WTC11 (cell line): ENCODE measurements at regions not wholly inside any gene's neighbourhood (a gene's known extent, or its start where the extent isn't known, plus 50 kb on each side); places are given as distances from the start of the nearest gene placed in this dataset.

Experiments
- ATAC-seq: fragments of 200-7000 bp; cut with Tn5 transposase; 2 replicates; pipeline ENCODE4 v1.10.0; 2021; ENCODE audit warnings: mild to moderate bottlenecking, moderate library complexity
- CTCF ChIA-PET: fragments of 300-600 bp; sonication (Branson Sonifier 250); formaldehyde crosslinking; loops from one replicate; lab custom pipeline; 2021; ENCODE audit warnings: antibody characterized with exemption; lab: Charles Lee
- POLR2A ChIA-PET: fragments of 350-600 bp; sonication (Branson Sonifier 250); formaldehyde crosslinking; loops from one replicate; lab custom pipeline; 2021; ENCODE audit warnings: antibody characterized with exemption; lab: Charles Lee
- DNase-seq: peaks from one replicate; pipeline ENCODE4 v3.0.0; 2021; ENCODE audit warnings: low spot score
- H3K27ac Mint-ChIP-seq: 2 replicates; pipeline ENCODE4 v1.8.0; 2021; ENCODE audit warnings: mixed read lengths
- H3K27me3 Mint-ChIP-seq: 2 replicates; pipeline ENCODE4 v1.8.0; 2021; ENCODE audit warnings: low read depth, mild to moderate bottlenecking, moderate library complexity, mixed read lengths
- H3K36me3 Mint-ChIP-seq: 2 replicates; pipeline ENCODE4 v1.8.0; 2021; ENCODE audit warnings: mixed read lengths
- H3K4me1 Mint-ChIP-seq: 2 replicates; pipeline ENCODE4 v1.8.0; 2022; ENCODE audit warnings: mixed read lengths
- H3K4me3 Mint-ChIP-seq: 2 replicates; pipeline ENCODE4 v1.8.0; 2021; ENCODE audit warnings: mild to moderate bottlenecking, moderate library complexity, mixed read lengths
- H3K9me3 Mint-ChIP-seq: 2 replicates; pipeline ENCODE4 v1.8.0; 2021; ENCODE audit warnings: mixed read lengths
- CREM ChIP-seq: sonication (generic); formaldehyde crosslinking; IDR thresholded peaks from 2 replicates; pipeline ENCODE4 v1.8.1; 2022; ENCODE audit warnings: mild to moderate bottlenecking, missing genetic modification reagents, moderate library complexity
- ETV6 ChIP-seq: sonication (generic); formaldehyde crosslinking; IDR thresholded peaks from 2 replicates; pipeline ENCODE4 v1.8.1; 2022; ENCODE audit warnings: mild to moderate bottlenecking, missing genetic modification reagents
- FOXJ3 ChIP-seq: sonication (generic); formaldehyde crosslinking; IDR thresholded peaks from 2 replicates; pipeline ENCODE4 v1.9.0; 2021; ENCODE audit warnings: missing genetic modification reagents, mild to moderate bottlenecking, borderline replicate concordance
- NFATC4 ChIP-seq: fragments of 250-450 bp; sonication (Bioruptor Pico); IDR thresholded peaks from 2 replicates; pipeline ENCODE4 v1.9.0; 2021; ENCODE audit warnings: mild to moderate bottlenecking
- RELA ChIP-seq: sonication (generic); formaldehyde crosslinking; IDR thresholded peaks from 2 replicates; pipeline ENCODE4 v1.8.1; 2022; ENCODE audit warnings: missing genetic modification reagents, mild to moderate bottlenecking, borderline replicate concordance
- ZNF121 ChIP-seq: sonication (generic); formaldehyde crosslinking; IDR thresholded peaks from 2 replicates; pipeline ENCODE4 v1.8.0; 2023; ENCODE audit warnings: missing genetic modification reagents
- ZNF138 ChIP-seq: sonication (generic); formaldehyde crosslinking; conservative IDR thresholded peaks from 2 replicates; pipeline ENCODE4 v1.8.1; 2022; ENCODE audit warnings: mild to moderate bottlenecking, moderate library complexity, missing genetic modification reagents
- ZNF263 ChIP-seq: sonication (generic); formaldehyde crosslinking; IDR thresholded peaks from 2 replicates; pipeline ENCODE4 v1.8.1; 2022; ENCODE audit warnings: low read depth, mild to moderate bottlenecking, moderate library complexity, missing genetic modification reagents
- ZNF317 ChIP-seq: sonication (generic); formaldehyde crosslinking; IDR thresholded peaks from 2 replicates; pipeline ENCODE4 v1.8.1; 2023; ENCODE audit warnings: low read depth, mild to moderate bottlenecking, moderate library complexity, missing genetic modification reagents, borderline replicate concordance
- TF ChIP-seq, protein P1 (sequence below): sonication (generic); formaldehyde crosslinking; IDR thresholded peaks from 2 replicates; pipeline ENCODE4 v1.8.0; 2023; ENCODE audit warnings: missing genetic modification reagents, mild to moderate bottlenecking, borderline replicate concordance
- TF ChIP-seq, protein P2 (sequence below): sonication (generic); formaldehyde crosslinking; conservative IDR thresholded peaks from 2 replicates; pipeline ENCODE4 v1.8.1; 2022; ENCODE audit warnings: mild to moderate bottlenecking, missing genetic modification reagents
- TF ChIP-seq, protein P3 (sequence below): sonication (generic); formaldehyde crosslinking; IDR thresholded peaks from 2 replicates; pipeline ENCODE4 v1.8.1; 2023; ENCODE audit warnings: mild to moderate bottlenecking, missing genetic modification reagents, moderate library complexity
- TF ChIP-seq, protein P4 (sequence below): sonication (generic); formaldehyde crosslinking; IDR thresholded peaks from 2 replicates; pipeline ENCODE4 v1.8.1; 2022; ENCODE audit warnings: mild to moderate bottlenecking, moderate library complexity, missing genetic modification reagents
- TF ChIP-seq, protein P5 (sequence below): sonication (generic); formaldehyde crosslinking; IDR thresholded peaks from 2 replicates; pipeline ENCODE4 v1.8.1; 2022; ENCODE audit warnings: missing genetic modification reagents, borderline replicate concordance
- TF ChIP-seq, protein P6 (sequence below): fragments of 250-450 bp; sonication (Bioruptor Pico); IDR thresholded peaks from 2 replicates; pipeline ENCODE4 v1.9.0; 2021; ENCODE audit warnings: mild to moderate bottlenecking
- TF ChIP-seq, protein P7 (sequence below): sonication (generic); formaldehyde crosslinking; IDR thresholded peaks from 2 replicates; pipeline ENCODE4 v1.8.0; 2022; ENCODE audit warnings: mild to moderate bottlenecking, missing genetic modification reagents
- TF ChIP-seq, protein P8 (sequence below): fragments of 250-450 bp; sonication (Bioruptor Pico); conservative IDR thresholded peaks from 2 replicates; pipeline ENCODE4 v1.9.0; 2021; ENCODE audit warnings: mild to moderate bottlenecking
- TF ChIP-seq, protein P9 (sequence below): sonication (generic); formaldehyde crosslinking; IDR thresholded peaks from 2 replicates; pipeline ENCODE4 v1.8.1; 2022; ENCODE audit warnings: mild to moderate bottlenecking, missing genetic modification reagents, moderate library complexity, borderline replicate concordance
- TF ChIP-seq, protein P10 (sequence below): sonication (generic); formaldehyde crosslinking; IDR thresholded peaks from 2 replicates; pipeline ENCODE4 v1.8.0; 2023; ENCODE audit warnings: mild to moderate bottlenecking, missing genetic modification reagents

DNA sequence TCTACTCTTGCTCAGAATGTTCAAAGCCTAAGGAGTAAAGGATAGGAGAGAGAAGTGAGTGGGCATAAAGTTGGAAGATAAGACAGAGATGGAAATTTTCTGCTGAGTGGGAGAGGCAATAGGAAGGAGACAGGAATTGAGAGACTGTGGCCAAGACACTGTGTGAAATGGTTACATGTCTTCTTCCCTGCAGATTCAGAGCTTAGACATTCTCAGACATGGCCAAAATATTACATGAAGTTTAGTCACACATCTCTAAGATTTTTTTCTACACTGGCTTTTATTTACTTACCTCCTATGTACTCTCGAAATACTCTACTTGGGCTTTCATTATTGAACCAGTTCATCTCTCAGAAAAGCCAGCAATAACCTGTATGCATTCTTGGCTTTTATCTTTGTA is 363.0 kb upstream of the FANCL start (continued):
- TF ChIP-seq, protein P1, sequence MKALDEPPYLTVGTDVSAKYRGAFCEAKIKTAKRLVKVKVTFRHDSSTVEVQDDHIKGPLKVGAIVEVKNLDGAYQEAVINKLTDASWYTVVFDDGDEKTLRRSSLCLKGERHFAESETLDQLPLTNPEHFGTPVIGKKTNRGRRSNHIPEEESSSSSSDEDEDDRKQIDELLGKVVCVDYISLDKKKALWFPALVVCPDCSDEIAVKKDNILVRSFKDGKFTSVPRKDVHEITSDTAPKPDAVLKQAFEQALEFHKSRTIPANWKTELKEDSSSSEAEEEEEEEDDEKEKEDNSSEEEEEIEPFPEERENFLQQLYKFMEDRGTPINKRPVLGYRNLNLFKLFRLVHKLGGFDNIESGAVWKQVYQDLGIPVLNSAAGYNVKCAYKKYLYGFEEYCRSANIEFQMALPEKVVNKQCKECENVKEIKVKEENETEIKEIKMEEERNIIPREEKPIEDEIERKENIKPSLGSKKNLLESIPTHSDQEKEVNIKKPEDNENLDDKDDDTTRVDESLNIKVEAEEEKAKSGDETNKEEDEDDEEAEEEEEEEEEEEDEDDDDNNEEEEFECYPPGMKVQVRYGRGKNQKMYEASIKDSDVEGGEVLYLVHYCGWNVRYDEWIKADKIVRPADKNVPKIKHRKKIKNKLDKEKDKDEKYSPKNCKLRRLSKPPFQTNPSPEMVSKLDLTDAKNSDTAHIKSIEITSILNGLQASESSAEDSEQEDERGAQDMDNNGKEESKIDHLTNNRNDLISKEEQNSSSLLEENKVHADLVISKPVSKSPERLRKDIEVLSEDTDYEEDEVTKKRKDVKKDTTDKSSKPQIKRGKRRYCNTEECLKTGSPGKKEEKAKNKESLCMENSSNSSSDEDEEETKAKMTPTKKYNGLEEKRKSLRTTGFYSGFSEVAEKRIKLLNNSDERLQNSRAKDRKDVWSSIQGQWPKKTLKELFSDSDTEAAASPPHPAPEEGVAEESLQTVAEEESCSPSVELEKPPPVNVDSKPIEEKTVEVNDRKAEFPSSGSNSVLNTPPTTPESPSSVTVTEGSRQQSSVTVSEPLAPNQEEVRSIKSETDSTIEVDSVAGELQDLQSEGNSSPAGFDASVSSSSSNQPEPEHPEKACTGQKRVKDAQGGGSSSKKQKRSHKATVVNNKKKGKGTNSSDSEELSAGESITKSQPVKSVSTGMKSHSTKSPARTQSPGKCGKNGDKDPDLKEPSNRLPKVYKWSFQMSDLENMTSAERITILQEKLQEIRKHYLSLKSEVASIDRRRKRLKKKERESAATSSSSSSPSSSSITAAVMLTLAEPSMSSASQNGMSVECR (CRISPR knock-in tag), result no peak
- TF ChIP-seq, protein P2, sequence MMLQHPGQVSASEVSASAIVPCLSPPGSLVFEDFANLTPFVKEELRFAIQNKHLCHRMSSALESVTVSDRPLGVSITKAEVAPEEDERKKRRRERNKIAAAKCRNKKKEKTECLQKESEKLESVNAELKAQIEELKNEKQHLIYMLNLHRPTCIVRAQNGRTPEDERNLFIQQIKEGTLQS (CRISPR knock-in tag), result no peak
- no peak for TF ChIP-seq RELA
- TF ChIP-seq NFATC4, result no peak
- TF ChIP-seq, protein P3, sequence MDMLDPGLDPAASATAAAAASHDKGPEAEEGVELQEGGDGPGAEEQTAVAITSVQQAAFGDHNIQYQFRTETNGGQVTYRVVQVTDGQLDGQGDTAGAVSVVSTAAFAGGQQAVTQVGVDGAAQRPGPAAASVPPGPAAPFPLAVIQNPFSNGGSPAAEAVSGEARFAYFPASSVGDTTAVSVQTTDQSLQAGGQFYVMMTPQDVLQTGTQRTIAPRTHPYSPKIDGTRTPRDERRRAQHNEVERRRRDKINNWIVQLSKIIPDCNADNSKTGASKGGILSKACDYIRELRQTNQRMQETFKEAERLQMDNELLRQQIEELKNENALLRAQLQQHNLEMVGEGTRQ (CRISPR knock-in tag), result no peak
- TF ChIP-seq CREM, result no peak

DNA sequence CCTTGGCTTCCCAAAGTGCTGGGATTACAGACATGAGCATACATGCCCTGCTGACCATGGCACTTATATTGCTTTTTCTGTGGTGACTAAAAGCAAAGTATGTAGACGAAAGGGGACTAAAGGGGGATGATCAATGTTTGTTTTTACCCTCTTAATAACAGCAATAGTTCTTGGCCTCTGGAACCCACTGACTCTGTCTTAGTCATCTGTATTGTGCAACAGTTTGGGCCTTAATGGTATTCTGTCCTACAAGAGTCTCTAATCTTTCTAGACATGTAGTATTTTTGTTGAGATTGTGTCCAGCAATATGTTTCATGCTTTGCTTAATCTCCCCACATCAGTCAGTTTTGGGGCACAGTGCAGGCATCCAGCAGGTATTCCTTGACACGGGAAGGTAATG is 359.9 kb upstream of the FANCL start:
- H3K27ac Mint-ChIP-seq, result no peak overlapping the region
- H3K27me3 Mint-ChIP-seq, result no peaks in the 10 kb centered on the region
- H3K4me3 Mint-ChIP-seq, result no peak overlapping the region
- no peak for ATAC-seq
- ChIA-PET CTCF (no interaction called here), POLR2A (no interaction called here)
- no peak for DNase-seq
- no peaks in the 10 kb centered on the region for H3K36me3 Mint-ChIP-seq
- peaks cover 6% of the 10 kb centered on the region for H3K9me3 Mint-ChIP-seq
- no peaks in the 10 kb centered on the region for H3K4me1 Mint-ChIP-seq
- TF ChIP-seq ZNF138, result no peak
- TF ChIP-seq ZNF121 (CRISPR knock-in tag), result no peak
- TF ChIP-seq, protein P4, sequence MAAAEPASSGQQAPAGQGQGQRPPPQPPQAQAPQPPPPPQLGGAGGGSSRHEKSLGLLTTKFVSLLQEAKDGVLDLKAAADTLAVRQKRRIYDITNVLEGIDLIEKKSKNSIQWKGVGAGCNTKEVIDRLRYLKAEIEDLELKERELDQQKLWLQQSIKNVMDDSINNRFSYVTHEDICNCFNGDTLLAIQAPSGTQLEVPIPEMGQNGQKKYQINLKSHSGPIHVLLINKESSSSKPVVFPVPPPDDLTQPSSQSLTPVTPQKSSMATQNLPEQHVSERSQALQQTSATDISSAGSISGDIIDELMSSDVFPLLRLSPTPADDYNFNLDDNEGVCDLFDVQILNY (CRISPR knock-in tag), result no peak
- TF ChIP-seq, protein P5, sequence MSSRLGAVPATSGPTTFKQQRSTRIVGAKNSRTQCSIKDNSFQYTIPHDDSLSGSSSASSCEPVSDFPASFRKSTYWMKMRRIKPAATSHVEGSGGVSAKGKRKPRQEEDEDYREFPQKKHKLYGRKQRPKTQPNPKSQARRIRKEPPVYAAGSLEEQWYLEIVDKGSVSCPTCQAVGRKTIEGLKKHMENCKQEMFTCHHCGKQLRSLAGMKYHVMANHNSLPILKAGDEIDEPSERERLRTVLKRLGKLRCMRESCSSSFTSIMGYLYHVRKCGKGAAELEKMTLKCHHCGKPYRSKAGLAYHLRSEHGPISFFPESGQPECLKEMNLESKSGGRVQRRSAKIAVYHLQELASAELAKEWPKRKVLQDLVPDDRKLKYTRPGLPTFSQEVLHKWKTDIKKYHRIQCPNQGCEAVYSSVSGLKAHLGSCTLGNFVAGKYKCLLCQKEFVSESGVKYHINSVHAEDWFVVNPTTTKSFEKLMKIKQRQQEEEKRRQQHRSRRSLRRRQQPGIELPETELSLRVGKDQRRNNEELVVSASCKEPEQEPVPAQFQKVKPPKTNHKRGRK (CRISPR knock-in tag), result no peak
- no peak for TF ChIP-seq ETV6 (CRISPR knock-in tag)
- TF ChIP-seq, protein P6, sequence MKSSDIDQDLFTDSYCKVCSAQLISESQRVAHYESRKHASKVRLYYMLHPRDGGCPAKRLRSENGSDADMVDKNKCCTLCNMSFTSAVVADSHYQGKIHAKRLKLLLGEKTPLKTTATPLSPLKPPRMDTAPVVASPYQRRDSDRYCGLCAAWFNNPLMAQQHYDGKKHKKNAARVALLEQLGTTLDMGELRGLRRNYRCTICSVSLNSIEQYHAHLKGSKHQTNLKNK, result no peak
- TF ChIP-seq ZNF317, result no peak
- no peak for TF ChIP-seq FOXJ3 (CRISPR knock-in tag)
- no peak for TF ChIP-seq CREM
- TF ChIP-seq, protein P7, sequence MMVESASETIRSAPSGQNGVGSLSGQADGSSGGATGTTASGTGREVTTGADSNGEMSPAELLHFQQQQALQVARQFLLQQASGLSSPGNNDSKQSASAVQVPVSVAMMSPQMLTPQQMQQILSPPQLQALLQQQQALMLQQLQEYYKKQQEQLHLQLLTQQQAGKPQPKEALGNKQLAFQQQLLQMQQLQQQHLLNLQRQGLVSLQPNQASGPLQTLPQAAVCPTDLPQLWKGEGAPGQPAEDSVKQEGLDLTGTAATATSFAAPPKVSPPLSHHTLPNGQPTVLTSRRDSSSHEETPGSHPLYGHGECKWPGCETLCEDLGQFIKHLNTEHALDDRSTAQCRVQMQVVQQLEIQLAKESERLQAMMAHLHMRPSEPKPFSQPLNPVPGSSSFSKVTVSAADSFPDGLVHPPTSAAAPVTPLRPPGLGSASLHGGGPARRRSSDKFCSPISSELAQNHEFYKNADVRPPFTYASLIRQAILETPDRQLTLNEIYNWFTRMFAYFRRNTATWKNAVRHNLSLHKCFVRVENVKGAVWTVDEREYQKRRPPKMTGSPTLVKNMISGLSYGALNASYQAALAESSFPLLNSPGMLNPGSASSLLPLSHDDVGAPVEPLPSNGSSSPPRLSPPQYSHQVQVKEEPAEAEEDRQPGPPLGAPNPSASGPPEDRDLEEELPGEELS, result no peak
- TF ChIP-seq, protein P8, sequence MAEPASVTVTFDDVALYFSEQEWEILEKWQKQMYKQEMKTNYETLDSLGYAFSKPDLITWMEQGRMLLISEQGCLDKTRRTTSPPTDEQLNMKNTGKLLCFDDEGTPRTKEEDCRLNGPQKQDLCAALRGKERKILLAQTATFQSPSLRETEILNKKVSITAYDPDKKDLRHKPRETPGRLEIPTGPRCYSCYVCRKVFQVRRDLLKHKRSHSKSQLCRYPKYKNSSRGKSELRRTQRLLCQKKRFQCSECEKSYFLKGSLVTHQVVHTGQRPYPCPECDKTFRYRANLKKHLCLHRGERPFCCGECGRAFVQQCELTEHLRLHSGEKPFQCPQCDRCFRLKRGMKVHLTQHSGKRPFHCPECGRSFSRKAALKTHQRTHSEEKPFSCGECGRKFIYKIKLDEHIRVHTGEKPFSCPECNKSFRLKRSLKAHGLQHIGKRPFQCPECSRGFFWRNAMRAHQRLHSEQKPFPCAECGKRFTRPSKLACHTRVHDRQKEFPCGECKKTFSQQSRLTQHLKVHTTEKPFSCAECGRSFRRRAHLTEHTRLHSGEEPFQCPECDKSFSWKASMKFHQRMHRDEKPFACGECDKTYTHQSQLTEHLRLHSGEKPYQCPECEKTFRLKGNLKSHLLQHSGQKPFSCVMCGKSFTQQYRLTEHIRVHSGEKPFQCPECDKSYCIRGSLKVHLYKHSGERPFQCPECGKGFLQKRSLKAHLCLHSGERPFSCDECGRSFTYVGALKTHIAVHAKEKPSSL (CRISPR knock-in tag), result no peak
- TF ChIP-seq, protein P9, sequence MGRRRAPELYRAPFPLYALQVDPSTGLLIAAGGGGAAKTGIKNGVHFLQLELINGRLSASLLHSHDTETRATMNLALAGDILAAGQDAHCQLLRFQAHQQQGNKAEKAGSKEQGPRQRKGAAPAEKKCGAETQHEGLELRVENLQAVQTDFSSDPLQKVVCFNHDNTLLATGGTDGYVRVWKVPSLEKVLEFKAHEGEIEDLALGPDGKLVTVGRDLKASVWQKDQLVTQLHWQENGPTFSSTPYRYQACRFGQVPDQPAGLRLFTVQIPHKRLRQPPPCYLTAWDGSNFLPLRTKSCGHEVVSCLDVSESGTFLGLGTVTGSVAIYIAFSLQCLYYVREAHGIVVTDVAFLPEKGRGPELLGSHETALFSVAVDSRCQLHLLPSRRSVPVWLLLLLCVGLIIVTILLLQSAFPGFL (CRISPR knock-in tag), result no peak
- TF ChIP-seq, protein P10, sequence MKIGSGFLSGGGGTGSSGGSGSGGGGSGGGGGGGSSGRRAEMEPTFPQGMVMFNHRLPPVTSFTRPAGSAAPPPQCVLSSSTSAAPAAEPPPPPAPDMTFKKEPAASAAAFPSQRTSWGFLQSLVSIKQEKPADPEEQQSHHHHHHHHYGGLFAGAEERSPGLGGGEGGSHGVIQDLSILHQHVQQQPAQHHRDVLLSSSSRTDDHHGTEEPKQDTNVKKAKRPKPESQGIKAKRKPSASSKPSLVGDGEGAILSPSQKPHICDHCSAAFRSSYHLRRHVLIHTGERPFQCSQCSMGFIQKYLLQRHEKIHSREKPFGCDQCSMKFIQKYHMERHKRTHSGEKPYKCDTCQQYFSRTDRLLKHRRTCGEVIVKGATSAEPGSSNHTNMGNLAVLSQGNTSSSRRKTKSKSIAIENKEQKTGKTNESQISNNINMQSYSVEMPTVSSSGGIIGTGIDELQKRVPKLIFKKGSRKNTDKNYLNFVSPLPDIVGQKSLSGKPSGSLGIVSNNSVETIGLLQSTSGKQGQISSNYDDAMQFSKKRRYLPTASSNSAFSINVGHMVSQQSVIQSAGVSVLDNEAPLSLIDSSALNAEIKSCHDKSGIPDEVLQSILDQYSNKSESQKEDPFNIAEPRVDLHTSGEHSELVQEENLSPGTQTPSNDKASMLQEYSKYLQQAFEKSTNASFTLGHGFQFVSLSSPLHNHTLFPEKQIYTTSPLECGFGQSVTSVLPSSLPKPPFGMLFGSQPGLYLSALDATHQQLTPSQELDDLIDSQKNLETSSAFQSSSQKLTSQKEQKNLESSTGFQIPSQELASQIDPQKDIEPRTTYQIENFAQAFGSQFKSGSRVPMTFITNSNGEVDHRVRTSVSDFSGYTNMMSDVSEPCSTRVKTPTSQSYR (CRISPR knock-in tag), result no peak
- TF ChIP-seq ZNF263 (CRISPR knock-in tag), result no peak
